SU-DHL-6 (cell line): ENCODE measurements at regions not wholly inside any gene's neighbourhood (a gene's known extent, or its start where the extent isn't known, plus 50 kb on each side); places are given as distances from the start of the nearest gene placed in this dataset.

Source experiments
- H2AFZ ChIP-seq: fragments of 200-600 bp; sonication (generic); 2 replicates; pipeline ENCODE4 v1.6.1; 2014; ENCODE audit warnings: low read depth, mild to moderate bottlenecking, moderate library complexity, mixed read lengths, antibody characterized with exemption, low read length; ENCODE audit not compliant: severe bottlenecking
- H3F3A ChIP-seq: fragments of 200-600 bp; shearing (Covaris generic); 2 replicates; pipeline ENCODE4 v1.6.0; 2016; ENCODE audit warnings: antibody characterized with exemption, mild to moderate bottlenecking; ENCODE audit not compliant: insufficient read depth
- H3K27ac ChIP-seq: fragments of 200-600 bp; sonication (generic); 2 replicates; pipeline ENCODE4 v1.5.1; 2016; ENCODE audit warnings: low read depth, mild to moderate bottlenecking, low read length, moderate library complexity, mixed read lengths
- H3K27me3 ChIP-seq: fragments of 200-600 bp; sonication (generic), shearing (Covaris generic); 2 replicates; pipeline ENCODE4 v1.6.0; 2014; ENCODE audit warnings: mild to moderate bottlenecking, low read length
- H3K36me3 ChIP-seq: fragments of 200-600 bp; sonication (generic); 2 replicates; pipeline ENCODE4 v1.6.1; 2014; ENCODE audit warnings: mild to moderate bottlenecking, low read length, mixed read lengths
- H3K4me2 ChIP-seq: fragments of 300-600, 200-600 bp; shearing (Covaris generic), sonication (generic); 2 replicates; pipeline ENCODE4 v1.6.0; 2014; ENCODE audit warnings: low read length, low read depth, mild to moderate bottlenecking; ENCODE audit not compliant: poor library complexity, severe bottlenecking
- H3K4me3 ChIP-seq: fragments of 200-600 bp; sonication (generic); 2 replicates; pipeline ENCODE4 v1.5.1; 2014; ENCODE audit warnings: antibody characterized with exemption, low read length, mild to moderate bottlenecking, mixed read lengths; ENCODE audit not compliant: insufficient read depth, poor library complexity, severe bottlenecking
- H3K79me2 ChIP-seq: fragments of 200-600 bp; sonication (generic); 2 replicates; pipeline ENCODE4 v1.6.1; 2014; ENCODE audit warnings: mild to moderate bottlenecking, low read length, moderate library complexity; ENCODE audit not compliant: insufficient read depth
- H3K9ac ChIP-seq: fragments of 200-600 bp; sonication (generic); 2 replicates; pipeline ENCODE4 v1.7.0; 2014; ENCODE audit warnings: mild to moderate bottlenecking, low read length
- H3K9me2 ChIP-seq: fragments of 200-600 bp; sonication (generic); replicated peaks from 2 replicates; pipeline ENCODE4 v1.6.1; 2014; ENCODE audit warnings: low read length; ENCODE audit not compliant: insufficient read depth
- H3K9me3 ChIP-seq: fragments of 200-600 bp; sonication (generic); 2 replicates; pipeline ENCODE4 v1.6.1; 2014; ENCODE audit warnings: low read length, mixed read lengths; ENCODE audit not compliant: insufficient read depth
- H4K20me1 ChIP-seq: fragments of 200-600 bp; sonication (generic); 2 replicates; pipeline ENCODE4 v1.6.1; 2014; ENCODE audit warnings: low read depth, mild to moderate bottlenecking, antibody characterized with exemption, low read length, moderate library complexity, mixed read lengths
- EZH2phosphoT487 ChIP-seq: fragments of 200-600 bp; sonication (generic), shearing (Covaris generic); conservative IDR thresholded peaks from 2 replicates; pipeline ENCODE4 v1.6.1; 2018; ENCODE audit warnings: mild to moderate bottlenecking, antibody characterized with exemption, low read length, moderate library complexity, mixed read lengths
- TF ChIP-seq, protein P1 (sequence below): fragments of 200-600 bp; sonication (generic); IDR thresholded peaks from one replicate; pipeline ENCODE4 v1.5.1; 2017; ENCODE audit warnings: antibody characterized with exemption, mild to moderate bottlenecking, low read length, moderate library complexity; ENCODE audit not compliant: insufficient read depth, poor library complexity, severe bottlenecking

DNA sequence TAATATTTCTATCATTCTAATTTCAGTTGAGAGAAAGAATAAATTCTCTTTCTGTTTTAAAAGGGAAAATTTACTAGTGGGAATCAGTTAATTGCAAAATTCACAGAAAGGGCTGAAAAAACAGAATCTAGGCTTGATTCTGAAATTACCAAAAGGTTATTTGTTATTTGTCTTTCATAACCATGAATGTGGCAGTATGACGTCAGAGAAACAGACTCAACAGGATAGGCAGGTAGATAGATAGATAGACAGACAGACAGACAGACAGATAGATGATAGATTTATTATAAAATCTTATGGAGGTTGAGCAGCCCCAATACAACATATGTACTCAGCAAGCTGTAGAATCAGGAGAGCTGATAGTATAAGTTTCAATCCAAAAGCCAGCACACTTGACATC, 311.0 kb downstream of the ADAM29 start:
- TF ChIP-seq, protein P1, sequence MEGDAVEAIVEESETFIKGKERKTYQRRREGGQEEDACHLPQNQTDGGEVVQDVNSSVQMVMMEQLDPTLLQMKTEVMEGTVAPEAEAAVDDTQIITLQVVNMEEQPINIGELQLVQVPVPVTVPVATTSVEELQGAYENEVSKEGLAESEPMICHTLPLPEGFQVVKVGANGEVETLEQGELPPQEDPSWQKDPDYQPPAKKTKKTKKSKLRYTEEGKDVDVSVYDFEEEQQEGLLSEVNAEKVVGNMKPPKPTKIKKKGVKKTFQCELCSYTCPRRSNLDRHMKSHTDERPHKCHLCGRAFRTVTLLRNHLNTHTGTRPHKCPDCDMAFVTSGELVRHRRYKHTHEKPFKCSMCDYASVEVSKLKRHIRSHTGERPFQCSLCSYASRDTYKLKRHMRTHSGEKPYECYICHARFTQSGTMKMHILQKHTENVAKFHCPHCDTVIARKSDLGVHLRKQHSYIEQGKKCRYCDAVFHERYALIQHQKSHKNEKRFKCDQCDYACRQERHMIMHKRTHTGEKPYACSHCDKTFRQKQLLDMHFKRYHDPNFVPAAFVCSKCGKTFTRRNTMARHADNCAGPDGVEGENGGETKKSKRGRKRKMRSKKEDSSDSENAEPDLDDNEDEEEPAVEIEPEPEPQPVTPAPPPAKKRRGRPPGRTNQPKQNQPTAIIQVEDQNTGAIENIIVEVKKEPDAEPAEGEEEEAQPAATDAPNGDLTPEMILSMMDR = no peak
- no peak for TF ChIP-seq EZH2phosphoT487
- Histone ChIP-seq H3K4me3 (no peak overlapping the region), H3K27ac (no peak overlapping the region), H3K9me2 (no peaks in the 10 kb centered on the region), H3F3A (no peaks in the 10 kb centered on the region), H2AFZ (peak overlapping the region; percentile 32), H3K9ac (no peak overlapping the region), H3K27me3 (no peaks in the 10 kb centered on the region), H3K9me3 (no peaks in the 10 kb centered on the region), H3K79me2 (no peaks in the 10 kb centered on the region), H3K36me3 (0 out of 2 replicates have a peak, but pooled peaks cover 2% of the 10 kb centered on the region), H3K4me2 (no peak overlapping the region), H4K20me1 (no peaks in the 10 kb centered on the region)

DNA sequence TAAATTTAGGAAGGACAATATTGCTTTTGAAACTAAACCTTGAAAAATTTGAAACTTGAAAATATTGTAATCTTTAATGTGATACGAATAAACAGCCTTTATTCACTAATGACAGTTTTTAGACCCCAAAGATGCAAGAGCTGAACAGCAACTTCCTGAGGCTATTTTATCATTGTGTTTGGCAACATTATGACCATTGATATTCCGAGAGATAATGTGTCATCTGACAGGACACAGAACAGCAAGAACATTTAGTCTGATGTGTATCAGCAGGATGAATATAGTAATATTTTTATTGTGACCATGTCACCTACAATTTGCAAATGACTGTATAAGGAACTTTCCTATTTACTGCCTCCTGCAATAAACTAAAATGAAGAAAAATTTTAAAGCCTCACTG, 316.0 kb downstream of the ADAM29 start:
- peak overlapping the region; percentile 49 for H2AFZ ChIP-seq
- no peak overlapping the region for H3K4me3 ChIP-seq
- no peak overlapping the region for H3K4me2 ChIP-seq
- H3F3A ChIP-seq = no peaks in the 10 kb centered on the region
- no peaks in the 10 kb centered on the region for H3K27me3 ChIP-seq
- H3K9me2 ChIP-seq = no peaks in the 10 kb centered on the region
- no peaks in the 10 kb centered on the region for H3K79me2 ChIP-seq
- no peaks in the 10 kb centered on the region for H3K36me3 ChIP-seq
- no peaks in the 10 kb centered on the region for H4K20me1 ChIP-seq
- H3K9me3 ChIP-seq = no peaks in the 10 kb centered on the region; the same call in 1 of the 2 replicates
- TF ChIP-seq, protein P1 = no peak
- no peak for TF ChIP-seq EZH2phosphoT487
- no peak overlapping the region for H3K9ac ChIP-seq
- no peak overlapping the region for H3K27ac ChIP-seq

DNA sequence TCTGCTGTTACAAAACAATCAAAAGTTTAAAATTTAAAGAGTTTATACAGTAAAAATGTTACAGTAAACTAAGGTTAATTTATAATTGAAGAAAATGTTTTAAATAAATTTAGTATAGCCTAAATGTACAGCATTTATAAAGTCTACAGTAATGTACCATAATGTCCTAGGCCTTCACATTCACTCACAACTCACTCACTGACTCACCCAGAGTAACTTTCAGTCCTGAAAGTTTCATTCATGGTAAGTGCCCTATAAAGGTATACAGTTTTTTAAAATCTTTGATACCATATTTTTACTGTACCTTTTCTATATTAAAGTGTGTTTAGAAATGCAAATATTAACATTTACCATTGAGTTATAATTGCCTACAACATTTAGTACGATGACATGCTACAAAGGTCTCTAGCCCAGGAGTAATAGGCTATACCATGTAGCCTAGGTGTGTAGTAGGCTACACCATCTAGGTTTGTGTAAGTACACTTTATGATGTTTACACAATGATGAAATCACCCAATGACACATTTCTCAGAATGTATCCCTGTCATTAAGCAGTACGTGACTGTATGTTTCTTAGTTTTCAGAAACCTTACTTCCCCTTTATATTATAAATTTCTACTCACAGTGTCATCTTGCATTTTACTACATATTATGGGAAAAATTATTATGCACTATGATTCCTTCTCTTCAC, 320.8 kb downstream of the ADAM29 start:
- Histone ChIP-seq H3K27me3 (no peaks in the 10 kb centered on the region), H3K9me2 (no peaks in the 10 kb centered on the region), H4K20me1 (no peaks in the 10 kb centered on the region), H3K79me2 (no peaks in the 10 kb centered on the region), H3K36me3 (no peaks in the 10 kb centered on the region), H3K27ac (no peak overlapping the region), H3F3A (no peaks in the 10 kb centered on the region; the same call in 1 of the 2 replicates), H3K4me2 (no peak overlapping the region), H3K9me3 (no peaks in the 10 kb centered on the region; the same call in 1 of the 2 replicates), H3K4me3 (no peak overlapping the region), H2AFZ (no peak overlapping the region), H3K9ac (no peak overlapping the region)
- TF ChIP-seq, protein P1 = no peak
- TF ChIP-seq EZH2phosphoT487 = no peak
